Sigmoid colon (tissue), 6 donors: ENCODE measurements at regions not wholly inside any gene's neighbourhood (a gene's known extent, or its start where the extent isn't known, plus 50 kb on each side); places are given as distances from the start of the nearest gene placed in this dataset.

Source experiments
- DNase-seq: peaks from one replicate; pipeline ENCODE4 v3.0.0-alpha.2; 2019
- H3K27ac ChIP-seq, 4 donors: fragments of 200-600 bp; sonication (generic); one replicate each; pipeline ENCODE4 v1.5.1; 2016 to 2019; ENCODE audit warnings: mild to moderate bottlenecking in 1 of 4
- H3K27me3 ChIP-seq, 3 donors: fragments of 200-600 bp; sonication (generic); one replicate each; pipeline ENCODE4 v1.5.1; 2019; ENCODE audit warnings: mild to moderate bottlenecking in 1 of 3
- H3K36me3 ChIP-seq, 4 donors: fragments of 200-600 bp; sonication (generic); one replicate each; pipeline ENCODE4 v1.5.1; 2016 to 2019
- H3K4me1 ChIP-seq, 4 donors: fragments of 200-600 bp; sonication (generic); one replicate each; pipeline ENCODE4 v1.5.1; 2017 to 2019
- H3K4me3 ChIP-seq, 4 donors: fragments of 200-600 bp; sonication (generic); one replicate each; pipeline ENCODE4 v1.5.1; 2017 to 2019; ENCODE audit warnings: mild to moderate bottlenecking in 2 of 4, moderate library complexity in 1 of 4
- H3K9me3 ChIP-seq, 4 donors: fragments of 200-600 bp in 3 of 4; sonication (generic) in 3 of 4; one replicate each; pipeline versions ENCODE4 v1.5.1 to v1.6.1; 2013 to 2019
- EP300 ChIP-seq, 4 donors: sonication (generic); formaldehyde crosslinking; IDR thresholded peaks; one replicate each; pipeline ENCODE4 v1.6.1; 2017; ENCODE audit warnings: antibody characterized with exemption in 4 of 4
- POLR2A ChIP-seq, 2 donors: fragments of 450-650 bp; IDR thresholded peaks; one replicate each; pipeline ENCODE4 v1.6.1; 2016; ENCODE audit warnings: antibody characterized with exemption in 2 of 2, mild to moderate bottlenecking in 2 of 2, moderate library complexity in 2 of 2
- POLR2AphosphoS5 ChIP-seq, 4 donors: sonication (generic); formaldehyde crosslinking; IDR thresholded peaks; one replicate each; pipeline ENCODE4 v1.6.1; 2017; ENCODE audit warnings: antibody characterized with exemption in 4 of 4
- WGBS, 2 donors: extraction: QIAGEN DNeasy Blood & Tissue Kit; methylation state at CpG; one replicate each; pipeline ENCODE4 v1.1.7; 2013; 5-methylcytosine and 5-hydroxymethylcytosine counted together
- intact Hi-C: fragments of 100-400 bp; cut with DNase I; formaldehyde crosslinking; loops from one replicate; pipeline ENCODE4 v1.15.1; 2023
- TF ChIP-seq, protein P1 (sequence below), 4 experiments: fragments of 450-650 bp in 3 of 4; fragments of 200-600 bp in 1 of 4; IDR thresholded peaks; one replicate each; pipeline ENCODE4 v1.5.1; 2016 to 2019; ENCODE audit warnings: antibody characterized with exemption in 4 of 4, mild to moderate bottlenecking in 3 of 4, moderate library complexity in 2 of 4
- donor health status: healthy with polysubstance abuse.
- donor health status: healthy.

- H3K36me3 ChIP-seq: no peaks in the 10 kb centered on the region
- 9 to 29% methylated on average over 1 of the region's 1 CpG for WGBS, 2 donors
- H3K27ac ChIP-seq: no peak overlapping the region
- TF ChIP-seq EP300 (IDR thresholded peaks at IDR 0.05): no peak
- TF ChIP-seq POLR2A (IDR thresholded peaks at IDR 0.05): no peak
- TF ChIP-seq, protein P1, sequence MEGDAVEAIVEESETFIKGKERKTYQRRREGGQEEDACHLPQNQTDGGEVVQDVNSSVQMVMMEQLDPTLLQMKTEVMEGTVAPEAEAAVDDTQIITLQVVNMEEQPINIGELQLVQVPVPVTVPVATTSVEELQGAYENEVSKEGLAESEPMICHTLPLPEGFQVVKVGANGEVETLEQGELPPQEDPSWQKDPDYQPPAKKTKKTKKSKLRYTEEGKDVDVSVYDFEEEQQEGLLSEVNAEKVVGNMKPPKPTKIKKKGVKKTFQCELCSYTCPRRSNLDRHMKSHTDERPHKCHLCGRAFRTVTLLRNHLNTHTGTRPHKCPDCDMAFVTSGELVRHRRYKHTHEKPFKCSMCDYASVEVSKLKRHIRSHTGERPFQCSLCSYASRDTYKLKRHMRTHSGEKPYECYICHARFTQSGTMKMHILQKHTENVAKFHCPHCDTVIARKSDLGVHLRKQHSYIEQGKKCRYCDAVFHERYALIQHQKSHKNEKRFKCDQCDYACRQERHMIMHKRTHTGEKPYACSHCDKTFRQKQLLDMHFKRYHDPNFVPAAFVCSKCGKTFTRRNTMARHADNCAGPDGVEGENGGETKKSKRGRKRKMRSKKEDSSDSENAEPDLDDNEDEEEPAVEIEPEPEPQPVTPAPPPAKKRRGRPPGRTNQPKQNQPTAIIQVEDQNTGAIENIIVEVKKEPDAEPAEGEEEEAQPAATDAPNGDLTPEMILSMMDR (IDR thresholded peaks at IDR 0.05): no peak
- no peak for TF ChIP-seq POLR2AphosphoS5 (IDR thresholded peaks at IDR 0.05)
- H3K4me1 ChIP-seq: no peaks in the 10 kb centered on the region
- H3K27me3 ChIP-seq: no peaks in the 10 kb centered on the region
- intact Hi-C loops: no loop called here
- no peak overlapping the region for H3K4me3 ChIP-seq
- DNase-seq: no peak
- H3K9me3 ChIP-seq: no peaks in the 10 kb centered on the region
Observed at GRCh38 chr6:93964321-93964720, 545.0 kb upstream of the EPHA7 start.

DNA sequence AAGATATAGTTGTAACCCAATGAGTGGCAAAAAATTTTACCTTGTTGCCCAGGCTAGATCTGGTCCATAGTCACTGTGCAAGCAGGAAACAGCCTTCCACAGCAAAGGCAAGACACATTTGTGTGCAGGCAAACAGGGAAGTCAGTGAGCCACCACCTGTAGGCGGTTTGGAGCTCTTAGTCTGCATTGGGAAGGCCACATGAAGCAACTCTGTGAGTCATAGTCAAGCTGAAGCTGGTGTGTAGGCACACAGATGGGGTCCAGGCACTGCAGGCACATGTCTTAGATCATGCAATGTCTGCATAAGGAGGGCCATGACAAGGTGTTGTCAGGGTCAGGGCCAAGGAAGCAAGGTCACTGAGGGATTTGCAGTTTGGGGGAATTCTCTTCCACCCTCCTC is 543.2 kb upstream of the EPHA7 start:
- no peaks in the 10 kb centered on the region for H3K36me3 ChIP-seq
- no peak for TF ChIP-seq POLR2A (IDR thresholded peaks at IDR 0.05)
- TF ChIP-seq, protein P1 (IDR thresholded peaks at IDR 0.05): no peak
- TF ChIP-seq POLR2AphosphoS5 (IDR thresholded peaks at IDR 0.05): no peak
- TF ChIP-seq EP300 (IDR thresholded peaks at IDR 0.05): no peak
- no peaks in the 10 kb centered on the region for H3K27me3 ChIP-seq
- H3K4me1 ChIP-seq: no peaks in the 10 kb centered on the region
- H3K9me3 ChIP-seq: no peaks in the 10 kb centered on the region
- no peak for DNase-seq
- intact Hi-C loops: no loop called here
- no peak overlapping the region for H3K27ac ChIP-seq
- WGBS, 2 donors: 81 to 84% methylated on average over 1 of the region's 1 CpG
- H3K4me3 ChIP-seq: no peak overlapping the region

- Histone ChIP-seq H3K4me1 (no peaks in the 10 kb centered on the region), H3K36me3 (no peaks in the 10 kb centered on the region), H3K27ac (no peak overlapping the region), H3K4me3 (no peak overlapping the region), H3K27me3 (no peaks in the 10 kb centered on the region), H3K9me3 (no peaks in the 10 kb centered on the region)
- 71 to 76% methylated on average over 1 of the region's 1 CpG for WGBS, 2 donors
- DNase-seq: no peak
- intact Hi-C loops: no loop called here
- TF ChIP-seq, protein P1 (IDR thresholded peaks at IDR 0.05): no peak
- no peak for TF ChIP-seq POLR2A (IDR thresholded peaks at IDR 0.05)
Observed at GRCh38 chr6:93954584-93954983, 535.2 kb upstream of the EPHA7 start.

DNA sequence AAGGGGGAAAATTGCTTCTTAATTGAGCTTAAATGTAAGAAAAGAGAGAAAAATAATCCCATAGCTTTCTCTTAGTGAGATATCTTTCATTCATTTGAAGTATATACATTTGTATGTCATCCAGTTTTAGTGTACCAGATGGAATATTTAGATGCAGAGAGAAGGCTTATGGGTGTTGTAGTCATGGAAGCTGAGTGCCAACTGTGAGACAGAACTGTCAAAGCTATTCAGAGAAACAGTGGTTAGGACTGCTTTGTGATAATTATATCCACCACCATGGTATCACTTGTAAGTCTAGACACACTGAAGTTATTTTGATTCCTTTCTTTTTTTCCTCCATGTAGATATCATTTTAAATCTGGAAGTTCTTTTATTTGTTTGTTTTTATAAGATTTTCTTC is 524.3 kb upstream of the EPHA7 start:
- no peaks in the 10 kb centered on the region for H3K36me3 ChIP-seq
- no peaks in the 10 kb centered on the region for H3K27me3 ChIP-seq
- H3K9me3 ChIP-seq: no peaks in the 10 kb centered on the region
- intact Hi-C loops: no loop called here
- TF ChIP-seq POLR2A (IDR thresholded peaks at IDR 0.05) (no peak), POLR2AphosphoS5 (IDR thresholded peaks at IDR 0.05) (no peak), EP300 (IDR thresholded peaks at IDR 0.05) (no peak)
- TF ChIP-seq, protein P1 (IDR thresholded peaks at IDR 0.05): no peak
- H3K27ac ChIP-seq: no peak overlapping the region
- H3K4me3 ChIP-seq: no peak overlapping the region
- no peak for DNase-seq
- no peaks in the 10 kb centered on the region for H3K4me1 ChIP-seq

- WGBS, 2 donors: 73 to 79% methylated on average over 2 of the region's 2 CpGs
- no peaks in the 10 kb centered on the region for H3K9me3 ChIP-seq
- DNase-seq: no peak
- intact Hi-C loops: no loop called here
- H3K27ac ChIP-seq: no peak overlapping the region
- no peak overlapping the region for H3K4me3 ChIP-seq
- H3K27me3 ChIP-seq: no peaks in the 10 kb centered on the region
- H3K4me1 ChIP-seq: no peaks in the 10 kb centered on the region
- TF ChIP-seq EP300 (IDR thresholded peaks at IDR 0.05): no peak
- TF ChIP-seq POLR2A (IDR thresholded peaks at IDR 0.05): no peak
- TF ChIP-seq POLR2AphosphoS5 (IDR thresholded peaks at IDR 0.05): no peak
- TF ChIP-seq, protein P1 (IDR thresholded peaks at IDR 0.05): no peak
- no peaks in the 10 kb centered on the region for H3K36me3 ChIP-seq
Observed at GRCh38 chr6:93940381-93940780, 521.0 kb upstream of the EPHA7 start.
